22Rv1 (cell line): ENCODE measurements at regions not wholly inside any gene's neighbourhood (a gene's known extent, or its start where the extent isn't known, plus 50 kb on each side); places are given as distances from the start of the nearest gene placed in this dataset.

ENCODE experiments used
- CTCF ChIP-seq: fragments of 450-650 bp; IDR thresholded peaks from 2 replicates; pipeline ENCODE4 v1.5.1; 2017; ENCODE audit warnings: mild to moderate bottlenecking
- ZFX ChIP-seq: fragments of 450-650 bp; IDR thresholded peaks from 2 replicates; pipeline ENCODE4 v1.6.1; 2017; ENCODE audit warnings: antibody characterized with exemption, borderline replicate concordance

DNA sequence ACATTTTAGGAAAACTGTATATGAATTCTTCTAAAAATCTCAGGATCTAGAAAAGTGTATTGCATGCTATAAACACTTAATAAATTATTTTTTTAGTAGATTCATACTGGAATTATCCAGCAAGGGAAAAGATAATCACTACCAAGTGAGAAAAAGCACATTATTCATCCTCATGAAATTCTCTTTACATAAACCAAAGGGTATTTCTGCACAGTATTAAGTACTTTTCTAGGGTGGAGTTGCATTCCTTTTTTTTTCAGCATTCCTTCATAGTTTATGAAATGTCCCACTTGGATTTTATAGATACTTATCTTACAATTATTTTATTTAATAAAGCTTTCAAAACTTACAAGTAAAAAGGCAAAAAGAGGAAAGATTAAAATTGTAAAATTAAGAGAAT lies 403.3 kb downstream of the HGF start:
- TF ChIP-seq CTCF (no peak), ZFX (no peak)
